OCI-LY3 (cell line): ENCODE measurements at regions not wholly inside any gene's neighbourhood (a gene's known extent, or its start where the extent isn't known, plus 50 kb on each side); places are given as distances from the start of the nearest gene placed in this dataset.

Source experiments
- H2AFZ ChIP-seq: fragments of 200-600, 300-600 bp; shearing (Covaris generic); 2 replicates; pipeline ENCODE4 v1.6.0; 2014; ENCODE audit warnings: antibody characterized with exemption, low read depth, low read length
- H3K27ac ChIP-seq: fragments of 200-600, 300-600 bp; sonication (generic); 2 replicates; pipeline ENCODE4 v1.5.1; 2014; ENCODE audit warnings: mild to moderate bottlenecking, low read length, moderate library complexity, mixed read lengths
- H3K27me3 ChIP-seq: fragments of 200-600, 300-600 bp; sonication (generic); 2 replicates; pipeline ENCODE4 v1.6.1; 2014; ENCODE audit warnings: low read depth, low read length, mixed read lengths
- H3K36me3 ChIP-seq: fragments of 200-600, 300-600 bp; sonication (generic); replicated peaks from 2 replicates; pipeline ENCODE3; 2014; ENCODE audit warnings: low read depth, low read length, mixed read lengths
- H3K4me1 ChIP-seq: fragments of 300-600, 200-600 bp; sonication (generic); 2 replicates; pipeline ENCODE4 v1.6.1; 2014; ENCODE audit warnings: low read length, mixed read lengths
- H3K4me2 ChIP-seq: fragments of 200-600, 300-600 bp; sonication (generic); 2 replicates; pipeline ENCODE4 v1.6.1; 2014; ENCODE audit warnings: low read length, mixed read lengths
- H3K4me3 ChIP-seq: fragments of 300-600, 200-600 bp; sonication (generic); 2 replicates; pipeline ENCODE4 v1.5.1; 2014; ENCODE audit warnings: antibody characterized with exemption, mild to moderate bottlenecking, low read length, moderate library complexity
- H3K79me2 ChIP-seq: fragments of 300-600, 200-600 bp; shearing (Covaris generic); 2 replicates; pipeline ENCODE4 v1.6.1; 2014; ENCODE audit warnings: mild to moderate bottlenecking, low read length, mixed read lengths
- H3K9ac ChIP-seq: fragments of 300-600, 200-600 bp; shearing (Covaris generic); 2 replicates; pipeline ENCODE4 v1.6.0; 2014; ENCODE audit warnings: mild to moderate bottlenecking, low read length, moderate library complexity
- H3K9me3 ChIP-seq: fragments of 200-600, 300-600 bp; shearing (Covaris generic); 2 replicates; pipeline ENCODE4 v1.6.1; 2014; ENCODE audit warnings: low read length, mixed read lengths; ENCODE audit not compliant: insufficient read depth
- H4K20me1 ChIP-seq: fragments of 200-600, 300-600 bp; sonication (generic); 2 replicates; pipeline ENCODE4 v1.6.1; 2016; ENCODE audit warnings: low read length, mixed read lengths; ENCODE audit not compliant: insufficient read depth
- EZH2phosphoT487 ChIP-seq: fragments of 200-600 bp; shearing (Covaris generic); IDR thresholded peaks from 2 replicates; pipeline ENCODE4 v1.6.1; 2018; ENCODE audit warnings: antibody characterized with exemption, mixed run types, low read depth
- TF ChIP-seq, protein P1 (sequence below): fragments of 200-600, 300-600 bp; sonication (generic); IDR thresholded peaks from 2 replicates; pipeline ENCODE4 v1.5.1; 2014; ENCODE audit warnings: antibody characterized with exemption, low read length, low read depth

GRCh38 chr5:158553195-158553961 is 546.3 kb downstream of the EBF1 start:
- TF ChIP-seq, protein P1, sequence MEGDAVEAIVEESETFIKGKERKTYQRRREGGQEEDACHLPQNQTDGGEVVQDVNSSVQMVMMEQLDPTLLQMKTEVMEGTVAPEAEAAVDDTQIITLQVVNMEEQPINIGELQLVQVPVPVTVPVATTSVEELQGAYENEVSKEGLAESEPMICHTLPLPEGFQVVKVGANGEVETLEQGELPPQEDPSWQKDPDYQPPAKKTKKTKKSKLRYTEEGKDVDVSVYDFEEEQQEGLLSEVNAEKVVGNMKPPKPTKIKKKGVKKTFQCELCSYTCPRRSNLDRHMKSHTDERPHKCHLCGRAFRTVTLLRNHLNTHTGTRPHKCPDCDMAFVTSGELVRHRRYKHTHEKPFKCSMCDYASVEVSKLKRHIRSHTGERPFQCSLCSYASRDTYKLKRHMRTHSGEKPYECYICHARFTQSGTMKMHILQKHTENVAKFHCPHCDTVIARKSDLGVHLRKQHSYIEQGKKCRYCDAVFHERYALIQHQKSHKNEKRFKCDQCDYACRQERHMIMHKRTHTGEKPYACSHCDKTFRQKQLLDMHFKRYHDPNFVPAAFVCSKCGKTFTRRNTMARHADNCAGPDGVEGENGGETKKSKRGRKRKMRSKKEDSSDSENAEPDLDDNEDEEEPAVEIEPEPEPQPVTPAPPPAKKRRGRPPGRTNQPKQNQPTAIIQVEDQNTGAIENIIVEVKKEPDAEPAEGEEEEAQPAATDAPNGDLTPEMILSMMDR: no peak
- no peak for TF ChIP-seq EZH2phosphoT487
- Histone ChIP-seq H3K27me3 (no peaks in the 10 kb centered on the region), H4K20me1 (no peaks in the 10 kb centered on the region), H2AFZ (no peak overlapping the region), H3K36me3 (no peaks in the 10 kb centered on the region), H3K79me2 (no peaks in the 10 kb centered on the region), H3K4me3 (no peak overlapping the region), H3K9me3 (0 out of 2 replicates have a peak, but pooled peaks cover 3% of the 10 kb centered on the region), H3K4me2 (no peak overlapping the region), H3K9ac (no peak overlapping the region), H3K4me1 (peaks cover 12% of the 10 kb centered on the region), H3K27ac (no peak overlapping the region)

- no peak overlapping the region for H2AFZ ChIP-seq
- no peak overlapping the region for H3K4me2 ChIP-seq
- H4K20me1 ChIP-seq: no peaks in the 10 kb centered on the region
- no peaks in the 10 kb centered on the region for H3K79me2 ChIP-seq
- H3K4me3 ChIP-seq: no peak overlapping the region
- peaks cover 12% of the 10 kb centered on the region for H3K4me1 ChIP-seq
- no peaks in the 10 kb centered on the region for H3K36me3 ChIP-seq
- 0 out of 2 replicates have a peak, but pooled peaks cover 3% of the 10 kb centered on the region for H3K9me3 ChIP-seq
- TF ChIP-seq, protein P1: no peak
- TF ChIP-seq EZH2phosphoT487: no peak
- H3K27me3 ChIP-seq: no peaks in the 10 kb centered on the region
- H3K9ac ChIP-seq: no peak overlapping the region
- no peak overlapping the region for H3K27ac ChIP-seq
Observed at GRCh38 chr5:158552241-158552640, 547.5 kb downstream of the EBF1 start.

- Histone ChIP-seq H2AFZ (no peak overlapping the region), H3K4me3 (no peak overlapping the region), H3K27me3 (no peaks in the 10 kb centered on the region), H3K79me2 (no peaks in the 10 kb centered on the region), H3K9ac (no peak overlapping the region), H3K9me3 (no peaks in the 10 kb centered on the region), H3K27ac (no peak overlapping the region), H3K4me2 (no peak overlapping the region), H3K36me3 (no peaks in the 10 kb centered on the region), H4K20me1 (no peaks in the 10 kb centered on the region), H3K4me1 (peaks cover 16% of the 10 kb centered on the region)
- TF ChIP-seq, protein P1: no peak
Observed at GRCh38 chr5:158549311-158549710, 550.4 kb downstream of the EBF1 start.

DNA sequence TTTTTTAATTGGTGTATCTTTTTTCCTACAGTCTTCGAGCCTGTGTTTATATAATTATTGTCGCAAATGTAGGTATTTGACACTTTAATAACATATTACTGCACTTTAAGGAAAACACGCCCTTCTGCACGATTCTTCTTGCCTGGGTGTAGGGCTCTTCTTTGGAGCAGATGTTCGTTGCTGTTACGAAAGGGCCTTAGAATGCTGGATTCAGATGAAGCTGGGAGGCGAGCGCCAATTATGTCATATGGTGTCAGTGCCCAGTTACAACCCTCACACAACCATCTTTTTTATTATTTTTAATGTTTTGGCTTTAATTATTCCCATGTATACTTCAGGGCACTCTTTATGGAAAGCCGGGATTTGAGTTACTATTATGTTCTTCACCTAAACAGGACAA is 553.0 kb downstream of the EBF1 start:
- no peaks in the 10 kb centered on the region for H3K36me3 ChIP-seq
- H3K27me3 ChIP-seq: no peaks in the 10 kb centered on the region
- H4K20me1 ChIP-seq: no peaks in the 10 kb centered on the region
- H3K4me1 ChIP-seq: peaks cover 35% of the 10 kb centered on the region
- no peaks in the 10 kb centered on the region for H3K79me2 ChIP-seq
- no peak overlapping the region for H3K9ac ChIP-seq
- H3K9me3 ChIP-seq: no peaks in the 10 kb centered on the region
- no peak overlapping the region for H3K4me3 ChIP-seq
- H2AFZ ChIP-seq: no peak overlapping the region
- no peak overlapping the region for H3K27ac ChIP-seq
- no peak for TF ChIP-seq EZH2phosphoT487
- TF ChIP-seq, protein P1: no peak
- H3K4me2 ChIP-seq: no peak overlapping the region
